ENCODE measurements at regions not wholly inside any gene's neighbourhood (a gene's known extent, or its start where the extent isn't known, plus 50 kb on each side); places are given as distances from the start of the nearest gene placed in this dataset.

DNA sequence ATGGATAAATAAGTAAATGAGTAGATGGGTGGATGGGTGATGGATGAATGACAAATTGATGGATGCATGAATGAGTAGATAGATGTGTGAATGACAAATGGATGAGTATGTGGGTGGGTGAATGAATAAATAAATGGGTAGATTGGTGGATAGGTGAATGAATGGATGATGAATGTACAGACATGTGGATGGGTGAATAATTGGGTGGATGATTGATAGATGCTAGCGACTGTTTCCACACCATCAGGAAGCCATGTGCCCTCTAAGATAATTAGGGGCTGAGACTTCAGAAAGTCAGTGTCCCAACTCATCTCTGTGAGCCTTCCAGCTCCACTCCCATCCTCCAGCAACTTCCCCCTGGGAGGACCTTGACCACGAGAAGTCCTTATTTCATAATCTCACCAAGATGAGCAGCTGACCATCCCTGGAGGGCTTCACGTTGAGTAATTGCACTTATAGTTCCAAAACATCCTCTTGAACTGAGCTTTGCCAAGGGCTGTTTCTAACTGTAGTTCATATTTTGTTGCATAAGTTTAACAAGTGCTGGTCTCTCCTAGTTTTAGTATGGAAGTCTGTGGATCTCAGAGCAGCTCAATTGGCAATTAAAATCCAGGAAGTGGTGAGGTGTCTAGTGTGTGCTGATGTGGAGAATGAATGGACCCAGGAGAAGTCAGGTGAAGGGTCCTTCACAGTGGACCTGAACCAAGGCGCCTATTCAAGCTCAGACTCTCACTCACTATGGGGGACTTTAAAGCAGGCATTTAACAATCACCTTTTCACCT lies 295.7 kb downstream of the ADGRD1 start:
- no peak for TF ChIP-seq CTCF (IDR thresholded peaks at IDR 0.05; ENCODE audit: control insufficient read depth, insufficient read depth, low read depth, low read length, missing control alignments)
- DNase-seq (ENCODE audit: low read depth), result no peak

GRCh38 chr12:131250028-131250950 lies 296.6 kb downstream of the ADGRD1 start:
- TF ChIP-seq CTCF (IDR thresholded peaks at IDR 0.05; ENCODE audit: control insufficient read depth, insufficient read depth, low read depth, low read length, missing control alignments), result no peak
- H3K4me3 ChIP-seq (ENCODE audit: control insufficient read depth, low read depth, low read length), result no peak overlapping the region
- DNase-seq (ENCODE audit: low read depth), result no peak

More for the DNA sequence above, 295.7 kb downstream of the ADGRD1 start:
- no peak overlapping the region for H3K4me3 ChIP-seq (ENCODE audit: control insufficient read depth, low read depth, low read length)

DNA sequence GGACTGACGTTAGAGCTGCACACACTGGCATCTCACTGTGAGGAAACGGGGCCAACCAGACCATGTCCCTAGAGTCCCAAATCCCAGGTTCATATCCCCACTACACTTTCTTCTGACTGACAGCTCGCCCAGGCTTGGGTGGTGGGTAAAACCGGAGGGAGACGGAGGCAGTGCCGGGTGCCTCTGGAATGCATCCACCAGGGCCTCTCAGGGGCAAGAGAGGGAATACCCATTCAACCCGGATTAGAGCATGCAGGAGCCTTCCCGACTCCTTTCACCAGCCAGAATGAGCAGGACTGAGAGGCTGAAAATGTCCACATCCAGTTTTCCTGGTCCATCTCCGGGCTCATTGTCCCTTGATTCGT lies 297.2 kb downstream of the ADGRD1 start:
- DNase-seq (ENCODE audit: low read depth), result no peak
- no peak overlapping the region for H3K4me3 ChIP-seq (ENCODE audit: control insufficient read depth, low read depth, low read length)
- TF ChIP-seq CTCF (IDR thresholded peaks at IDR 0.05; ENCODE audit: control insufficient read depth, insufficient read depth, low read depth, low read length, missing control alignments), result no peak

DNA sequence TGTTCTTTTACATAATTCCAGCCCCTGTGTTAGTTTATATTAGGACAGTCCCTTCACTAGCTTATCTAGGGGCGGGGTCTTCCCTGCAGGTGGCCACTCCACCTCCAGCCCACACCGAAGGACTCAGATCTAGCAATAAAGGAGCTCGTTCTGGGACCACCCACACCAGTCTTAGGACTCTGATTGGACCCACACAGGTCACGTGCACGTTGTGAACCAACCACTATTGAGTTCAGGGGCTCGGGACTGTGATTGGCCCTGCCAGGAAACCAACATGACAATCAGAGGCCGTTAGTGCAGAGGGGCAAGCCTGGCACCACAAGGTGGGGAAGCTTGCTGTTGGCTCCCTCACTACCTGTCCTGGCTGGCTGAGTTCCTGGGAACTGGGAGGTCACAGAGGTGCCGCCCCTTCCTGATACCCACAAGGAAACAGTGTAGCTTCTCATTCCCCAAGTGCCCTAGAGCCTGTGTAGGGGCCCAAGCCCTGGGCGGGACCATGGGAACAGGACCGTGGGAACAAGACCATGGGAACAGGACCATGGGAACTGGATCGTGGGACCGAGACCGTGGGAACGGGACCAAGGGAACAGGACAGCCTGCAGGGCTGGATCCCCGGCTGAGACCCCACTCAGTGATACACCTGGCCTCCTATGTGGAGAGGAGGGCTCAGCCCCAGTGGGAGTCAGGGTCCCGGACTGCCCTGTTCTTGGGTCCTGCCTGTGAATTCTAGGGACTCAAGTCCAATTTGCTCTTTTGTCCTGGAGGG lies 297.8 kb downstream of the ADGRD1 start:
- H3K4me3 ChIP-seq (ENCODE audit: control insufficient read depth, low read depth, low read length), result no peak overlapping the region

DNA sequence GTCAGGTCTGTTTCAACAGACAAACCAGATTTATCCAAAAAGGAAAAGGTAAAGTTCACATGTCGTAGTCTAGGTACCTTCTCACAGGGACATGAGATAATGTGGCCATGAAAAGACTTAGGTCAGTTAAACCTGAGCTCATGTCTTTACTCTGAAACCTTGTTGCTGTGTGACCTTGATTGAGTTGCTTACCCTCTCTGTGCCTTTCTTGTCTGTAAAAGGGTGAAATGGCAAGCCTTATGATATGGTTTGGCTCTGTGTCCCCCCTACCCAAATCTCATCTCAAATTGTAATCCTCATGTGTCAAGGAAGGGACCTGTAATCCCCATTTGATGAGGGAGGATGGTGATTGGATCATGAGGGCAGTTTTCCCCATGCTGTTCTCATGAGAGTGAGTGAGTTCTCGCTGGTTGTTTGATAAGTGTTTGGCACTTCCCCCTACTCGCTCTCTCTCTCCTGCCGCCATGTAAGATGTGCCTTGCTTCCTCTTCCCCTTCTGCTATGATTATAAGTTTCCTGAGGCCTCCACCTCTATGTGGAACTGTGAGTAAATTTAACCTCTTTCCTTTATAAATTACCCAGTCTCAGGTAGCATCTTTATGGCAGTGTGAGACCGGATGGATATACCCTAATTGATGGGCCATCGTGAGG lies 299.8 kb downstream of the ADGRD1 start:
- no peak for TF ChIP-seq CTCF (IDR thresholded peaks at IDR 0.05; ENCODE audit: control insufficient read depth, insufficient read depth, low read depth, low read length, missing control alignments)
- no peak for DNase-seq (ENCODE audit: low read depth)

More for the DNA sequence above, 297.8 kb downstream of the ADGRD1 start:
- TF ChIP-seq CTCF (IDR thresholded peaks at IDR 0.05; ENCODE audit: control insufficient read depth, insufficient read depth, low read depth, low read length, missing control alignments), result no peak
- no peak for DNase-seq (ENCODE audit: low read depth)

DNA sequence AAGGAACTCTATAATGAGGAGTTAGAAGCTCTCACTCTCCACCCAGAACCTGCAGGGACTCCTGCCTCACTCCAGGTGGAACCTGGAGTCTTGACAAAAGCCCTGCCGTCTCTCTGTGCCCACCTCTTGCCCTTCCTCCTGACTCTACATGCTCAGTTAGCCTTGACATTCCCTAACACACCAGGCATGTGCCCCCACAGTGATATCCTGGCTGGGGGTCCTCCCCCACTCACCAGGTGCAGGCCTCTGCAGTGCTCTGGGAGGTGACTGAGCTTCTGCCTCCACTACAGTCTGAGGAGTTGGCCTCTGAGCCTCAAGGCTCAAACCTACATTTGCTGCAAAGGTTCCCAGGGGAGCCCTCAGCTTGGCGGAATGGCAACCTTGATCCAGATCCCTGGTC lies 300.7 kb downstream of the ADGRD1 start:
- DNase-seq (ENCODE audit: low read depth), result no peak
- H3K4me3 ChIP-seq (ENCODE audit: control insufficient read depth, low read depth, low read length), result no peak overlapping the region
- no peak for TF ChIP-seq CTCF (IDR thresholded peaks at IDR 0.05; ENCODE audit: control insufficient read depth, insufficient read depth, low read depth, low read length, missing control alignments)

More for the DNA sequence above, 299.8 kb downstream of the ADGRD1 start:
- no peak overlapping the region for H3K4me3 ChIP-seq (ENCODE audit: control insufficient read depth, low read depth, low read length)
